Activated CD4-positive, alpha-beta memory T cell treated with anti-CD3 and anti-CD28 coated beads for 36 hours (primary cell): ENCODE measurements at regions not wholly inside any gene's neighbourhood (a gene's known extent, or its start where the extent isn't known, plus 50 kb on each side); places are given as distances from the start of the nearest gene placed in this dataset.

Experiments used
- CTCF ChIA-PET: fragments of 350-600 bp; sonication (Branson Sonifier 250); formaldehyde crosslinking; loops from one replicate; lab custom pipeline; 2021; ENCODE audit warnings: antibody characterized with exemption, inconsistent platforms; lab: Charles Lee
- POLR2A ChIA-PET: fragments of 350-600 bp; sonication (Branson Sonifier 250); formaldehyde crosslinking; loops from one replicate; lab custom pipeline; 2021; ENCODE audit warnings: antibody characterized with exemption; lab: Charles Lee
- DNase-seq: peaks from one replicate; pipeline ENCODE4 v3.0.0-alpha.2; 2020
- H3K27ac Mint-ChIP-seq: one replicate; pipeline ENCODE4 v1.8.0; 2021; ENCODE audit warnings: mixed read lengths
- H3K27me3 Mint-ChIP-seq: one replicate; pipeline ENCODE4 v1.8.0; 2021; ENCODE audit warnings: mixed read lengths
- H3K36me3 Mint-ChIP-seq: one replicate; pipeline ENCODE4 v1.8.0; 2021; ENCODE audit warnings: mixed read lengths
- H3K4me1 Mint-ChIP-seq: one replicate; pipeline ENCODE4 v1.8.0; 2021; ENCODE audit warnings: low read depth, mixed read lengths
- H3K4me3 Mint-ChIP-seq: one replicate; pipeline ENCODE4 v1.8.0; 2021; ENCODE audit warnings: mild to moderate bottlenecking, mixed read lengths
- H3K9me3 Mint-ChIP-seq: one replicate; pipeline ENCODE4 v1.8.0; 2021; ENCODE audit warnings: mixed read lengths
- intact Hi-C: fragments of 100-400 bp; cut with micrococcal nuclease; formaldehyde crosslinking; loops from one replicate; pipeline ENCODE4 v1.15.1; 2023

DNA sequence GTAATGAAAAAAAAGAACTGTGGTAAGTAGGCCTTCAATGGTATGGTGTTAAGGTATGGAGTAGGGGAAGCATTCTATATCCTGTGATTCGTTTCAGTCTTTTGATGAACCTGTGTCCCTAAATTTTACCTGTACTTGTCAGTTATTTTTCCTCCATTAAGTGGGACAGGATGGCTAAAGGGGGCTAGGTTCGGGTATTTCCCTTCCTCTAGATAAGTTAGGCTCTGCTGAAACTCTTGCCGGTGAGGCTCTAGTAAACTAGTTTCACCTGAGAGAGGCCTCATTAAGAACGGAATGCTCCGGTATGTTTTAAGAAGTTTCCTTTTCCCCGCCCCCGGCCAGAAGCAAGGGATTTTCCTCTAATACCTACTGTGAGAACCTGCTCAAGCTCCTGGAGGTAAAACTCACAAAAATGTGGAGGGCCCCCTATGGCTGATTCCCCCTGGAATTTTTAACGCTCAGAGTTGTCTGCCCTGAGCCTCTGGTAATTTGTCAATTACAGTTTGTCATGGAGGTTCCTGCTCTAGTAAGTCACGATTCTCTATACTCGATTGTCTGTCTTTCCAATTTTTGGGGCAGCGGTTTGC, 87.7 kb downstream of the MACIR start:
- intact Hi-C loops = no loop called here
- POLR2A ChIA-PET = no interaction called here
- CTCF ChIA-PET = no interaction called here
- H3K27ac Mint-ChIP-seq = no peak overlapping the region
- peaks cover 4% of the 10 kb centered on the region for H3K9me3 Mint-ChIP-seq
- no peaks in the 10 kb centered on the region for H3K4me1 Mint-ChIP-seq
- no peaks in the 10 kb centered on the region for H3K36me3 Mint-ChIP-seq
- no peak for DNase-seq
- no peak overlapping the region for H3K4me3 Mint-ChIP-seq
- peaks cover 6% of the 10 kb centered on the region for H3K27me3 Mint-ChIP-seq

DNA sequence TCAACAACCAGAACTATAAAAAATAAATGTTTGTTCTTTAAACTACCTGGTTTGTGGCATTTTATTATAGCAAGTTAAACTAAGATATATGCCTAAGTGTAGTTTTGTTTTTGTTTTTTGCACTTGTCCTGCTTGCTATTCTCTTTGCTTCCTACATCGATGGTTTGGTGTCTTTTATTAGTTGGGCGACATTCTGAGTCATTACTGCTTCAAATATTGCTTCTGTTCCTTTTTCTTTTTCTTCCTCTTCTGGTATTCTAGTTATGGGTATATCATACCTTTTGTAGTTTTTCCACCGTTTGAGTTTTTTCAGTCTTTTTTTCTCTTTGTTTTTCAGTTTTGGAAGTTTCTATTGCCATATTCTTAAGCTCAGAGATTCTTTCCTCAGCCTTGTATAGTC, 86.9 kb downstream of the MACIR start:
- no peak for DNase-seq
- H3K4me3 Mint-ChIP-seq = no peak overlapping the region
- H3K27me3 Mint-ChIP-seq = peaks cover 6% of the 10 kb centered on the region
- peaks cover 2% of the 10 kb centered on the region for H3K4me1 Mint-ChIP-seq
- intact Hi-C loops = no loop called here
- H3K27ac Mint-ChIP-seq = no peak overlapping the region
- ChIA-PET CTCF (no interaction called here), POLR2A (no interaction called here)
- peaks cover 4% of the 10 kb centered on the region for H3K9me3 Mint-ChIP-seq
- H3K36me3 Mint-ChIP-seq = no peaks in the 10 kb centered on the region

DNA sequence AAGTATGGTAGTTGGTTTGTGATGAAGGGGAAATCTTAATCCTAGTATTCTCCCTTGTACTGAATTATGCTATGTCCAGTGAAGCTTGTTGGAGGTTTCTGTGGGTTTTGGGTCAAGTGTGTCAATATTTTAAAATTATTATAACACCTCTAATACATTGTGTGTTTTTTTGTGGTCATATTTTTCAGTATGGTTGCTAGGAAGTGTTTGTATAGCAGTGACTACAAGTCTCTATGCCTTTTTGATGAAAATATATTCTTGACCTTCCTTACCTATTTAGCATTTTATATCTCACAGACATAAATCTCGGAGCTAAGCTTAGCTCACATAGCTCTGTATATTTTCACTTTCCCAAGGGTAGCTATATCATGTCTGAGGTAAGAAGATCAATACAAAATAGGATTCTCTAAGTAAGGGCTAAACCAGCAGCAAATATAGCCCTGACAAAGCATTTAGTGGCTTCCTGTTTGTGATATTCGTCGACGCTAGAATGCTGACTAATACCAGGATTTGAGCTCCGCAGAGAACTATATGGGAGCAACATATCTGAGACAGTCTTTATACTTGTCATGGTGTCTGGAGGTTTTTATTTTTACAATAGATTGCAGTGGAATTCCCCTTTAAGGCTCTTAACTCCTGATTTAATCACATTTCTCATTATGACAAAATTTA, 82.3 kb downstream of the MACIR start:
- Mint-ChIP-seq H3K27me3 (no peaks in the 10 kb centered on the region), H3K4me1 (peaks cover 2% of the 10 kb centered on the region), H3K4me3 (no peak overlapping the region), H3K36me3 (no peaks in the 10 kb centered on the region), H3K27ac (no peak overlapping the region), H3K9me3 (peaks cover 4% of the 10 kb centered on the region)
- intact Hi-C loops = loop anchor here (2.0 kb wide), 1 partner anchor 16 kb away; no protein-coding TSS in a partner anchor
- ChIA-PET CTCF (interaction anchor here (0.6 kb wide), 1 partner anchor 1446 kb away, joined by 4 read pairs; no protein-coding TSS in a partner anchor), POLR2A (no interaction called here)
- peak; percentile 9 for DNase-seq

DNA sequence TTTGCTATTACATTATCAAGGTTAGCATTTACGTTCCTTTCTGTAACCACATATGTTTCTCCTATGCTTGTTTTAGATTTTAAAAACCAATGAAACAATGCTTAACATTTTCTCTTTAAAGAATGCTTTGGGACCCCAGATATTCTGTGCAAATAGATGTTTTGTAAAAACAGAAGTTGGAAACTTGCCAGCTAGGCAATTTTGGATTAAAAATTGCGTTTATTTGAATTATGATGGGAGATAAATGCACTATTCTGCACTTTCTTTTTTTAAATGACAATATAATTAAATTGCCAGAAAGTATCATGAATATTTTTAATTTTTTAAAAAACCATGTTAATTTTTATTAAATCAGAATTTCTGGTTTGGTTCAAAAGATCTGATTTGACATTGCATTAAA, 81.6 kb downstream of the MACIR start:
- intact Hi-C loops = loop anchor here (2.0 kb wide), 1 partner anchor 17 kb away; no protein-coding TSS in a partner anchor
- H3K27me3 Mint-ChIP-seq = no peaks in the 10 kb centered on the region

DNA sequence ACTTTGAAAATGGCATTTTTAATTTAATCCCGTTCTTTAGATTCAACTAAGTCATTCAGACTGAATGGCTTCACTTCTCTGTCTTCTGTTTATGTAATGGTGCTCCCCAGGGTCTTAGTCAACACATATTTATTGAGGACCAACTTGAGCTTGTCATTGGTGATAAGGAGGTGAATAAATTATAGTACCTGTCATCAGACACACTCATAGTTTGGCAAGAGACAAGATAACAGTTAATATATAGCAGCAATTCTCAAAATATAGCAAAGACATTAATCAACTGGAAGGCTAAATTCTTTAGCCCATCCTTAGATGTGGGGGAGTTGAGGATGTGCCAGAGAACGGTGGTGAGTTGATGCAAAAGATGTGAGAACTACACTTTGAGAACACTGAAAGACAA, 78.4 kb downstream of the MACIR start:
- intact Hi-C loops = no loop called here
- no peak overlapping the region for H3K4me3 Mint-ChIP-seq
- CTCF ChIA-PET = no interaction called here
- H3K9me3 Mint-ChIP-seq = no peaks in the 10 kb centered on the region
- H3K4me1 Mint-ChIP-seq = peaks cover 2% of the 10 kb centered on the region
- no peak for DNase-seq
- no peaks in the 10 kb centered on the region for H3K36me3 Mint-ChIP-seq
- no peaks in the 10 kb centered on the region for H3K27me3 Mint-ChIP-seq
- POLR2A ChIA-PET = no interaction called here
- no peak overlapping the region for H3K27ac Mint-ChIP-seq

More for the DNA sequence above, 81.6 kb downstream of the MACIR start:
- ChIA-PET POLR2A (no interaction called here), CTCF (interaction anchor here (1.5 kb wide), 1 partner anchor 133 kb away, joined by 3 read pairs; no protein-coding TSS in a partner anchor)
- DNase-seq = no peak
- Mint-ChIP-seq H3K4me3 (no peak overlapping the region), H3K27ac (no peak overlapping the region), H3K9me3 (peaks cover 4% of the 10 kb centered on the region), H3K36me3 (no peaks in the 10 kb centered on the region), H3K4me1 (peaks cover 2% of the 10 kb centered on the region)

DNA sequence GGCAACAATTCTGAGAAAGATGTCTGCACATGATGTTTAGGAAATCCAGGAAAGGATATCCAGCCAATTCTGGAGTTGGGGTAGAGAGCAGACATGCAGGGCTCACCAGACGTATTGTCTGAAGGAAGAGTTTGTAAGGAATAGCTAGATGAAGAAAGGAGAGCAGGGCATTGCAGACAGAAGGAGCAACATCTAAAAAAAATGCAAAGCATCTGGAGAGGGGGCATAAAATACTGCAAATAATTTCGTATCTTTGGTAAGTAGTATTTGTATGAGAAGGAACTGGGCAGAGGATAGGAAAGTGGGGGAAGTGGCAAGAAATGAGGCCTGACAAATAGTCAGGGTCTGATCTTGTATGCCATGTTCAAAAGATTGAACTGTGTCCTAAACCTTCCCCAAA, 74.8 kb downstream of the MACIR start:
- no peak for DNase-seq
- intact Hi-C loops = no loop called here
- Mint-ChIP-seq H3K27me3 (peaks cover 3% of the 10 kb centered on the region), H3K4me3 (no peak overlapping the region), H3K9me3 (no peaks in the 10 kb centered on the region), H3K4me1 (no peaks in the 10 kb centered on the region), H3K36me3 (no peaks in the 10 kb centered on the region), H3K27ac (no peak overlapping the region)
- POLR2A ChIA-PET = no interaction called here
- CTCF ChIA-PET = no interaction called here

DNA sequence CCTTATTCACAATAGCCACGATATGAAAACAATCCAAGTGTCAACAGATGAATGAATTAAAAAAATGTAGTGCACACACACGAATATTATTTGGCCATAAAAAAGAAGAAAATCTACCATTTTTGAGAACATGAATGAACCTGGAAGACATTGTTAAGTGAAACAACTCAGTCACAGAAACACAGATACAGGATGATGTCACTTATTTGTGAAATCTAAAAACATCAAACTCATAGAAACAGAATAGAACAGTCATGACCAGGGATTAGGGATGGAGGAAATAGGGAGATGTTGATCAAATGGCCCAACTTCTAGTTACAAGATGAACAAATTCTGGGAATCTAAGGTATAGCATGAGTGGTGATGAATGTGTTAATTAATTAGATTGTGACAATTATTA, 72.3 kb downstream of the MACIR start:
- ChIA-PET POLR2A (no interaction called here), CTCF (no interaction called here)
- peaks cover 3% of the 10 kb centered on the region for H3K27me3 Mint-ChIP-seq
- no peaks in the 10 kb centered on the region for H3K36me3 Mint-ChIP-seq
- H3K9me3 Mint-ChIP-seq = no peaks in the 10 kb centered on the region
- H3K27ac Mint-ChIP-seq = no peak overlapping the region
- no peak for DNase-seq
- no peaks in the 10 kb centered on the region for H3K4me1 Mint-ChIP-seq
- no peak overlapping the region for H3K4me3 Mint-ChIP-seq
- intact Hi-C loops = no loop called here
